Aorta (tissue), 5 donors: ENCODE measurements at regions not wholly inside any gene's neighbourhood (a gene's known extent, or its start where the extent isn't known, plus 50 kb on each side); places are given as distances from the start of the nearest gene placed in this dataset.
"Not testable (repeated sequence)": the region's sequence is repeated elsewhere in the genome, so short reads cannot be mapped to it uniquely, and the experiment has no call there.

Source experiments
- ATAC-seq: fragments of 200-7000 bp; cut with Tn5 transposase; one replicate; pipeline ENCODE4 v1.9.1; 2022; ENCODE audit warnings: moderate library complexity; ENCODE audit not compliant: low FRiP score
- DNase-seq, 2 donors: peaks; one replicate each; pipeline ENCODE4 v3.0.0-alpha.2; 2020
- H3K27ac ChIP-seq, 2 donors: one replicate each; pipeline ENCODE4 v1.5.1; 2013; ENCODE audit warnings: low read length in 2 of 2, mild to moderate bottlenecking in 2 of 2, moderate library complexity in 2 of 2, control low read depth in 1 of 2, inconsistent platforms in 1 of 2, low read depth in 1 of 2
- H3K27me3 ChIP-seq, 2 donors: one replicate each; pipeline ENCODE4 v1.6.1; 2013; ENCODE audit warnings: control low read depth in 1 of 2, low read length in 1 of 2, mild to moderate bottlenecking in 1 of 2, moderate library complexity in 1 of 2; ENCODE audit not compliant: insufficient read depth in 2 of 2, control insufficient read depth in 1 of 2
- H3K36me3 ChIP-seq, 2 donors: one replicate each; pipeline ENCODE4 v1.6.1; 2013; ENCODE audit warnings: control low read depth in 1 of 2, low read length in 1 of 2, mild to moderate bottlenecking in 1 of 2; ENCODE audit not compliant: insufficient read depth in 2 of 2, control insufficient read depth in 1 of 2
- H3K4me1 ChIP-seq, 2 donors: one replicate each; pipeline ENCODE4 v1.6.1; 2013; ENCODE audit warnings: low read length in 2 of 2, control low read depth in 1 of 2, mild to moderate bottlenecking in 1 of 2, moderate library complexity in 1 of 2; ENCODE audit not compliant: insufficient read depth in 2 of 2, control insufficient read depth in 1 of 2
- H3K4me3 ChIP-seq, 2 donors: one replicate each; pipeline ENCODE4 v1.5.1; 2013; ENCODE audit warnings: low read length in 2 of 2, control low read depth in 1 of 2, mild to moderate bottlenecking in 1 of 2
- H3K9me3 ChIP-seq: one replicate; pipeline ENCODE4 v1.6.1; 2013; ENCODE audit warnings: mild to moderate bottlenecking, low read length; ENCODE audit not compliant: control insufficient read depth
- WGBS, 2 donors: extraction: QIAGEN DNeasy Blood & Tissue Kit; methylation state at CpG; one replicate each; pipeline ENCODE4 v1.1.7; 2013; 5-methylcytosine and 5-hydroxymethylcytosine counted together
- intact Hi-C, 2 donors: fragments of 100-400 bp; cut with DNase I; formaldehyde crosslinking; loops; one replicate each; pipeline versions ENCODE4 v1.14.2 to v1.15.0; 2022
- donor health status: healthy with polysubstance abuse.
- donor health status: Bipolar disorder and iron deficiency.
- donor health status: DM: no; HTN: no; CAD: no.
- donor health status: DM: no; HTN: no; CAD: no.
- donor health status: DM: yes; HTN: yes; CAD: no.

GRCh38 chr7:142529591-142529990 lies 219.7 kb upstream of the PRSS1 start:
- ATAC-seq = no peak
- WGBS, 2 donors = 83% methylated on average over 4 of the region's 4 CpGs

GRCh38 chr7:142528608-142529408 lies 220.5 kb upstream of the PRSS1 start:
- Histone ChIP-seq H3K27me3 (no peaks in the 10 kb centered on the region), H3K4me3 (no peak overlapping the region), H3K4me1 (no peaks in the 10 kb centered on the region), H3K27ac (no peak overlapping the region), H3K9me3 (no peaks in the 10 kb centered on the region), H3K36me3 (no peaks in the 10 kb centered on the region)
- ATAC-seq (no peak), DNase-seq (no peak)
- intact Hi-C loops = no loop called here
- WGBS, 2 donors = 51 to 66% methylated on average over 15 of the region's 15 CpGs

More at GRCh38 chr7:142529591-142529990, 219.7 kb upstream of the PRSS1 start:
- Histone ChIP-seq H3K4me3 (no peak overlapping the region), H3K9me3 (no peaks in the 10 kb centered on the region), H3K36me3 (no peaks in the 10 kb centered on the region), H3K27ac (no peak overlapping the region), H3K4me1 (no peaks in the 10 kb centered on the region), H3K27me3 (no peaks in the 10 kb centered on the region)
- DNase-seq = no peak
- intact Hi-C loops = no loop called here

- intact Hi-C loops = no loop called here
- Histone ChIP-seq H3K36me3 (no peaks in the 10 kb centered on the region), H3K27ac (no peak overlapping the region), H3K4me3 (no peak overlapping the region), H3K27me3 (no peaks in the 10 kb centered on the region), H3K9me3 (no peaks in the 10 kb centered on the region), H3K4me1 (no peaks in the 10 kb centered on the region)
- no peak for DNase-seq
- no peak for ATAC-seq
- 41 to 43% methylated on average over 9 of the region's 9 CpGs for WGBS, 2 donors
Measured at GRCh38 chr7:142523821-142524460, 225.3 kb upstream of the PRSS1 start.

- 91 to 92% methylated on average over 1 of the region's 1 CpG for WGBS, 2 donors
- ATAC-seq = no peak
- Histone ChIP-seq H3K27ac (no peak overlapping the region), H3K9me3 (no peaks in the 10 kb centered on the region), H3K27me3 (no peaks in the 10 kb centered on the region), H3K36me3 (no peaks in the 10 kb centered on the region), H3K4me3 (no peak overlapping the region), H3K4me1 (no peaks in the 10 kb centered on the region)
- intact Hi-C loops = no loop called here
- DNase-seq = no peak
Measured at GRCh38 chr7:142522735-142523134, 226.5 kb upstream of the PRSS1 start.

GRCh38 chr7:142520885-142521284 lies 228.4 kb upstream of the PRSS1 start:
- H3K27me3 ChIP-seq, H3K4me3 ChIP-seq, H3K27ac ChIP-seq, H3K36me3 ChIP-seq, ATAC-seq, intact Hi-C loops, H3K9me3 ChIP-seq, DNase-seq, H3K4me1 ChIP-seq: not testable (repeated sequence)
- 54 to 58% methylated on average over 2 of the region's 2 CpGs for WGBS, 2 donors

GRCh38 chr7:142520455-142520854 lies 228.8 kb upstream of the PRSS1 start:
- 55 to 64% methylated on average over 5 of the region's 5 CpGs for WGBS, 2 donors
- intact Hi-C loops, ATAC-seq, H3K4me1 ChIP-seq, H3K9me3 ChIP-seq, H3K36me3 ChIP-seq, DNase-seq, H3K4me3 ChIP-seq, H3K27ac ChIP-seq, H3K27me3 ChIP-seq: not testable (repeated sequence)

GRCh38 chr7:142519079-142520078 lies 229.9 kb upstream of the PRSS1 start:
- 88 to 89% methylated on average over 5 of the region's 5 CpGs for WGBS, 2 donors
- Histone ChIP-seq H3K27ac (no peak overlapping the region), H3K4me3 (no peak overlapping the region), H3K9me3 (no peaks in the 10 kb centered on the region), H3K4me1 (no peaks in the 10 kb centered on the region), H3K27me3 (no peaks in the 10 kb centered on the region), H3K36me3 (no peaks in the 10 kb centered on the region)
- ATAC-seq (no peak), DNase-seq (no peak)
- intact Hi-C loops = no loop called here

GRCh38 chr7:142516038-142516501 lies 233.2 kb upstream of the PRSS1 start:
- H3K36me3 ChIP-seq = no peaks in the 10 kb centered on the region
- no peak overlapping the region for H3K27ac ChIP-seq
- 11 to 12% methylated on average over 3 of the region's 3 CpGs for WGBS, 2 donors
- no peaks in the 10 kb centered on the region for H3K27me3 ChIP-seq
- intact Hi-C loops = no loop called here
- H3K4me1 ChIP-seq = no peaks in the 10 kb centered on the region
- no peaks in the 10 kb centered on the region for H3K9me3 ChIP-seq
- no peak overlapping the region for H3K4me3 ChIP-seq
- ATAC-seq = peak; percentile 55
- no peak for DNase-seq
